DMS153 treated with DMSO at 0.1 percent for 48 hours (cell line): ENCODE measurements at regions not wholly inside any gene's neighbourhood (a gene's known extent, or its start where the extent isn't known, plus 50 kb on each side); places are given as distances from the start of the nearest gene placed in this dataset.

Experiments used
- DNase-seq: peaks from one replicate; lab custom pipeline; 2025; ENCODE audit not compliant: unreplicated experiment; lab: John Stamatoyannopoulos, UW

DNA sequence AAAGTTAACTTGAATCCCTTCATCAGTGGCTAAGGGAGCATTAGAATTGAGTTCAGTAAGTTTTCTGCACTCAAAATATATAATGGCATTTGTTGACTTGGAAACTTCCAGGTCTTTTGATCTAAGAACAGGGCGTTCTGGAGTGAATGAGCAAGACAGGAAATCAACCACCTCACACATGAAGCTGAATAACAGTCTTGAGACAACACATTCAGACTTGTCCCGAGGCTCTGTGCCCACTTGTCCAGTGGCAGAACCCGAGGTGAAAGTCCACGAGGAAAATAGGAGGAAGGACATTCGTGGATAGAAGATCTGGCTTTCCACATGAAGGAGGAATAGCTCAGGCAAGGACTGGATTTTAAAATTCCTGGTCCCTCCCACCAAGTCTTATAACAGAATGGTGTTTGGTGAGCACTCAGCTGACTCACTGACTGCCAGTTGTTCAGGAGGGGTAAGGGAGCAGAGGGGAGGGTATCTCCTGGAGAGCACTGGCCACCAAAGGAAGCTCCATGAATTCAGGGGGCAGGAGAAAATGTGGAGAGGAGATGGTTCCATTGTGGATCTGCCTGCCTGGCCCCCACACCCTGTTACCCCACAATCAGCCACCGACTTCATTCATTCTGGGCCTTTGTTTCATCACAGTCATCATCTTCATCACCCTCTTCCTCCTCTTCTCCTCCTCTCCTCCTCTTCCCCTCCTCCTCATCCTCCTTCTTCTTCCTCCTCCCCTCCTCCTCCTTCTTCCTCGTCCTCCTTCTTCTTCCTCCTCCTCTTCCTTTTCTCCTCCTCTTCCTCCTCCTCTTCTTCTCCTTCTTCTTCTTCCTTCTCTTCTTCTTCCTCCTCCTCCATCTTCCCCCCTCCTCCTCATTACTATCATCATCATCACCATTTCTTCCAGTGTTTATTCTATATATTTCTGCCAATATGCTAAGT, 620.1 kb downstream of the MED13L start:
- no peak for DNase-seq

DNA sequence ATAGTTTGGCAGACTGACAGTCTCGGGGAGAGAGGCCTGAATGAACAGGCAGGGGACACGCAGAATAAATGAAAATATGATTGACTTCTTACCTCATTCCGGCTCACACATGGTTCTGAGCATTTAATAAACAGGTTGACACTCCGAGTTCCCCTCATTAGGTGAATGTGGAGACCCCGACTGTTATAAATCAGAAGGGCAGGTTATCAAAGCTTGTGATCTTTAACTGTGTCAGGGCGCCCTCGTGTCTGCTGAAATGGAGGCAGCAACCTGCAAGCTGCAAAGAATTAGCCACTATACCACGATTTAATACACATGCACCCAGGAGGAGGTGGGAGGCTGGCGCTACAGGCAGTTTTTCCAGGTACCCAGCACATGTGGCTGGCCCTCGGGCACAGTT, 627.5 kb downstream of the MED13L start:
- no peak for DNase-seq

DNA sequence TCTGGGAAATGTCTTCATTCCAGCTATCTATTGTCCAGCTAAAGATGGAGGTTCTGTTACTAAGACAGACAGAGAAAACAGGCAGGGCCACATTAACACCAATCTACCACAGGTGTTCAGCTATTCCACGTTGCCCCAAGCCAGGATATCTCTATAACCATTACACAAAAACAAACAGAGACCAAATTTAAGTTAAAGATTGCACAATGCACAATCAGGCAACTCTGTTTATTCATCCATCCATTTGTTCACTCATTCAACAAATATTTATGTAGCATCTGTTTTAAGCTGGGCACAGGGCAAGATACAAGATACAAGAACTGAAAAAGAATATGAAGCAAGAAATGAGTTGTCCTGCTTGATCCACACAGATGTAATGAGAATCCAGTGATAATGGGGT, 629.0 kb downstream of the MED13L start:
- no peak for DNase-seq

DNA sequence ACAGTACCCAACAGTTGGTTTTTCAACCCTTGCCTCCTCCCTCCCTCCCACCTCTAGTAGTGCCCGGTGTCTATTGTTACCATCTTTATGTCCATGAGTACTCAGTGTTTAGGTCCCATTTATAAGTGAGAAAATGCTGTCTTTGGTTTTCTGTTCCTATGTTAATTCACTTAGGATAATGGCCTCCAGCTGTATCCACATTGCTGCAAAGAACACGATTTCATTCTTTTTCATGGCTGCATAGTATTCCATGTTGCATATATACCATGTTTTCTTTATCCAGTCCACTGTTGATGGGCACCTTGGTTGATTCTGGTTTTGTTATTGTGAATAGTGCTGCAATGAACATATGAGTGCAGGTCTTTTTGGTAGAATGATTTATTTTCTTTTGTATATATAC, 631.3 kb downstream of the MED13L start:
- DNase-seq, result no peak

DNA sequence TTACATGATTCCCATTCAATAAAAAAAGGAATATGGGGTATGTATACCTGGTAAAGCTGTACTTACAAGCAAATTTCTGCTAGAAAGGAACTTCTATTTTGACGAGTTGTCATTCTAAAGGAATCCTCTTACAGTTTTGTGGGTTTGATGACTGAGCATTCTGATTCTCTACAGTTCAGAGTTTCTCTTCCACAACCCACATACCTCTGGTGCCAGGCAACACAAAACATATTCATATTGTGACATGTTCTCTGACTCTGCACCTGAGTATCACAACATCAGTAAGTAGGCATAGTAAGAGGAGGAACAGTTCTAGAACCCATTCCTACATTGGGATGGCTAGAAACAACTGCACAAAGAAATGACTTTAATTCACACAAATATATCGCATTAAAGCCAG, 636.6 kb downstream of the MED13L start:
- DNase-seq, result no peak

DNA sequence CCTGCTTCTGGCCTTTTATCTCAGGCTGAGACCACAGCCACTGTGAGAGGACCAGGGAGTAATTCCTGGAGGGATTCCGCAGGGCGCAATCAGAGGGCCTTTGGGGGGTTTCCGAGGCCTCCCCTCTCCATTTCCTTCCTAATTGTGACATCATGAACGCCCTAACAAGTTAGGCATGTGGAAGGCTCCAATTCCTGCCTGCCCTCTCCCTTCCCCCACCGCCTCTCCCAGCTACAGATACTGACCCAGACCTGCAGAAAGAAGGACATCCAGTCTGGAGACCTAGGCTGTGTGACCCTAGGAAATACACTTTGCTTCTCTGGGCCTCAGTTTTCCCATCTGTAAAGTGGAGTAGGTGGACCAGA, 637.9 kb downstream of the MED13L start:
- no peak for DNase-seq

DNA sequence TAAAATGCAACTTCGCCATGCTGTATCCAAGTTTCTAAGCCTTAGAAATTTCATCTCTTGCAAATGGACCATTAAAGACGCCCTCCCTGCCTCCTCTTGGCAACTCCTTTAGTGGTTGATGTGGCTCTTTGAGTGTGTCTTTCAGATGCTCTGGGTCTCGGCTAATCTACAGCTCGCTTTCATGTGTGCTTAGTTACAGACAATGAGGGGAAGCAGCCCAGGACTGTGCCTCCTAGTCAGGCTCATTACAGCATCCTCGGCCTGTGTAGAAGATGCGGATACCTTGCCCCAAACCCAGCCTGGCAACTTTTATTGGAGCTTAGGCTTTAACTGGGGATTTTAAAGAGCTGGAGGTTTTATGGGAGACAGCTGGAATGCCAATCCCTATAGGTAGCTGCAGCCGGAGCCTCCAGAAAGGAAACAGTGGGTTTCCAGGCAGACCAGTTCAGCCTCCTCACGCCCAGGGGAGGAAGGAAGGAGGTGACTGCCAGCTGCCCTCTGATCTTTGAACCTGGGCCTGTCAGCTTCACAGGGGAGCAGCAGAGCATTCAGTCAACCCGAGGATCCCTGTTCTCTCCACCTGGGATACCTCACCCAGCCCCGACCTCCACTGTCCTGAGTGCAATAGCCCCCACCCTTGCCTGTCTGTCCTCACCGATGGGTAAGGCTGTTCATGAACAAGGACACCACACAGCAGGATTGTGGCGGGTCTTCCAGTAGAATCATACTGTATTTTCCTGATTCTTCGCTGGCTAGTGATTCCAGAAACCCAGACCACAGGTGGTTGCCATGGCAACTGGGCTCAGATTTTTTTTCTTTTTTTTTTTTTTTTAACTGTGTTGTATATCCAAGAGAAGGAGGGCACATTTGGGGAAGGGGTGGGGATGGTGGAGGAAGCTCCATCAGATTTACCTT, 638.5 kb downstream of the MED13L start:
- DNase-seq, result no peak

DNA sequence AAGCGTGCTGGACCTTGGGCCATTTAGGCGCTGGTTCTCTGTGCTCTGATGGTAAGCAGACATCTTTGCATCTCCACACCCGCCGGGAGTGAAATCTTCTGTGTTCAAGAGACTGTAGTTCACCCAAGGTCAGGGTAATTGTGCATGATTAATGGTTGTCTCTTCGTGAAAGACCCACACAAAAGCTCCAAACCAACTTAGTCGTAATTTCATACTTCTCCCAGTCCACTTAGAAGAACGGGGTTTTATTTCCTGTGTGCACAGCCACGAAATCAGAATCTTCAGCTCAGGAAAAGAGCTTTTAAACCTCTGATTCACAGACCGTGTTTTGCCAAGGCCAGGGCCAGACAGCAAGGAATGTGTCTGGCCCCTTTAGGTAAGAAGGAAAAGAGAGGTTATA, 640.9 kb downstream of the MED13L start:
- no peak for DNase-seq

DNA sequence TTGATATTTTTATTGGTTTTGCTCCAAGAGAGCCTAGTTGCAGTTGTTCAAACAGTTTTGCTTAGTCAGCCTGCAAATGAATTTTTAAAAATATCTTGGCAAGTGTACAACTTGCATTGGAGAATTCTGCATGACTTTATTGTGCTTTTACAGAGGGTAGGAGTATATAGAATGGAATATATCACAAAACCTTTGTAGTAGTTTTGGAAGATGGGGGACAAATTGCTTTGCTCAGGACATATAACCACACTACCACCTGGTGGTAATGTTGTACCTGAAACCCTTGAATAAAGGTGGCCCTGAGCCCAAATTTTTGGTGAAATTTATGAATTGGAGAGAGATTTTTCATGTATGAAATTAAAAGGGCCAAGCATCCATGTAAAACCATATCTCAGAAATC, 645.2 kb downstream of the MED13L start:
- no peak for DNase-seq

DNA sequence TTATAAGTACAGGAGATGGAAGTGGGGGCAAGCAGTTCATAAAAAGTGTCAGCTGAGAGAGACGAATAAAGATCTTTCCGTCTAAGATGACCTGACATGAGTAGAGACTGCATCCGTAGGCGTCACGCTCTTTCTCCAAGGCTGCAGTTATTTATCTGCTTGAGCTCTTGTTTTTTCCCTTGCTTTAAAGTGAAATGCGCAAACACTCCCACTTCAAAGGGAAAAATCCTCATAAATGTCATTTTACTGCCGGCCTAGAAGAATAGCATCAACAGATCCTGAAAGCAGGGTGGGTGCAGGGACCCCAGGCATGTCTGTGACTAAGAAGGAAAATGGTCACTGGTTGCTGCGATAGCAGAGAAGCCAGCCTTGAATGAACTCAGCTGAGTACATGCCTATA, 647.4 kb downstream of the MED13L start:
- no peak for DNase-seq

DNA sequence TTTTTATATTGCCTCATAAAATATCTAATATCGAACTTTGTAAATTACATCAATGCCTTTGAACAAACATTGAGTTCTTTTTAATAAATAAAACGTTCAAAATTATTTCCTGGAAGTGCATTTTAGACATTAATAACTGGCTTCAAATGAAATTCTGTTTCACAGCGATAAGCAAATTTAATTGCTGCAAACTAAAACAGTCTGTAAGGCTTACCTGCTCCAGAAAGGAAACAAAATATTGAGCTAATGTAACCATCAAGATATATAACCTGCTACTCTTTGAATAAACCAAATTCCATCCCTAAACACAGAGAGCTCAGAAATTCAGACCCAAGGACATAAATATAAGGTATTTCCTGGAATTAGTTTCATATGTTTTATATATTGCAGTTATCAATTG, 651.3 kb downstream of the MED13L start:
- no peak for DNase-seq

DNA sequence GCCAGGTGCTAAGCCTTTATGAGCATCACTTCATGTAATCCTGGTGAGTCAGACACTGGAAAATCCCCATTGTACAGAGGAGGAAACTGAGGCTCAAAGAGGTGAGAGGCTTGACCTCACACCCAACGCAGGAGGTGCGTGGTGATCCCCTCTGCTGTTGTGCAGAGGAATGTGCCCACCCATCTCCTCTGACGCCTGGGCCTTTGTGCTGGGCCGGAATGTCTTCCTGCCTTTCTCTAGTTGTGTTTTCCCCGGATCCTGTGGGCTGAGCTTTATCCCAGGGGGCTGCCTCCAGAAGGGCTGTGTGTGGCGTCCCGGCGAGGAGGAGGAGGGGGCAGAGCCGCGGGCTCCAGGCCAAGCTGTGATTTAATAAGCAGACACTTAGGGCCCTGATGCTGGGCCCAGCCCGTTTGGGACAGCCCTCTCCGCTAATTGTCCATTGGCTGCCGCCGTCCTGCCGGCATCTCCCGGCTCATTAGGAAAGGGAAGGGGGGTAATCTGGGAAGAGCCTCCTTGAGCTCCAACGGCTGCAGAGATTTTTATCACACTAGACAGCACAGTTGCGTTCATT, 653.6 kb downstream of the MED13L start:
- no peak for DNase-seq

DNA sequence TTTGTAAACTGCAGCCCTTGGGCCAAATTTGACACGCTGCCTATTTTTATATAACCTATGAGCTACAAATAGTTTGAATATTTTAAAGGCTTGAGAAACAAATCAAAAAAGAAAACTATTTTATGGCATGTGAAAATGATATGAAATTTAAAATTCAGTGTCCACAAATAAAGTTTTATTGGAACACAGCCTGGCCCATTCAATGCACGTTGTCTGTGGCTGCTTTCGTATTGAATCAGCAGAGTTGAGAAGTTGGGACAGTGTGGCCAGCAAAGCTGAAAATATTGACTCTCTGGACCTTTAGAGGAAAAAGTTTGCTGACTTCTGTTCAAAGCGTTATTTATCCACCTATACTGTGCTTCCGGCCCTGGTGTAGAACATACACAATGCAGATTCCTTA, 654.2 kb downstream of the MED13L start:
- DNase-seq, result no peak

DNA sequence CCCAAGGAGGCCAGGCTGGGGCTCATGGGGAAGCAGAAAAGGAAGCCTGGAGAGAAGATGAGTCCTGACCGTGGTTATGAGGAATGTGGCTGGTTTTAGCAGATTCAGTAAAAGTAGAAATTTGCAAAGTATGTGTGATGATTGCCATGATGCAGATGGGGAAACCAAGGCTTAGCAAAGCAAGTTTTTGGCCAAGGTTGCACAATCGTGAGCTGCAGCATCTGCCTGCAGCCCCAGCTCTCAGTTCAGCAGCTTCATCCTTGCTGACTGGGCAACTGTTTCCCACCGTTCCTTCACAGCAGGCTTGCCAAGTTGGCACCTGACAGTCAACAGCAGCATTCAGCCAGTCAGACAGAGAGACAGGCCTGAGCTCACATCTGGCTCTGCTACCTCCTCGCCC, 656.7 kb downstream of the MED13L start:
- no peak for DNase-seq

DNA sequence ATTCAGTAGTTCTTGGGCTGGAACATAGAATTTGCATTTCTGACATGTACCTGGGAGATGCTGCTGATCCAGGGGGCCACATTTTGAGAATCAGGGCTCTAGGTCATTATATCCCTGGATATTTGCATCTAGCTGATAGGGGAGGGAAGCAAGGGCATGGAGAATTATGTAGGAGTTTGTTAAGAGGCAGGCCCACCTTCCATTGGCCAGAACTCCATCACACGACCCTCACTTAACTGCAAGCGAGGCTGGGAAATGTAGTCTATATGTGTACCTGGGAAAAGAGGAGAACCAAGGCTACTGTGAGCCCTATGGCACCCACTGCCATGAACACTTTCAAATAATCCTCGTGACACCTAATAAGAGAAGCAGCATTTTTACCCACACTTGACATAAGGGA, 657.6 kb downstream of the MED13L start:
- DNase-seq, result no peak

DNA sequence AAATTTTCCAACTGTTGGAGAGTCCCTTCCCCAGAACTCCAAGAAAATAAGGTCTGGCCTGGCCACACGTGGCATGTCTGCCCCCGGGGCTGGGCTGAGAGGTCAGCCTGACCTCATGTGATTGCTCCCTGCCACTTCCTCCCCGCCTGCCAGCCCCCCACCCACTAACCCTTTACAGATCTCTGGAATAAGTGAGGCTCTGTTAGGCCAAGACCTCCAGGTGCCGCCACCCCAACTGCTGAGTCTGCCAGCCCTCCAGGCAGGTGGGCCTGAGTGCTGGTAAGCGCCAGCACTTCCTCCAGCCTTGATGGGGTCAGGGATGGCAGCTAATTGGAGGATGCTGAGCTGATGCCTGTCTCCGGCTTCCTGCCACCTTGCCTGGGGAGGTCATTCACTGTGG, 658.4 kb downstream of the MED13L start:
- DNase-seq, result no peak

DNA sequence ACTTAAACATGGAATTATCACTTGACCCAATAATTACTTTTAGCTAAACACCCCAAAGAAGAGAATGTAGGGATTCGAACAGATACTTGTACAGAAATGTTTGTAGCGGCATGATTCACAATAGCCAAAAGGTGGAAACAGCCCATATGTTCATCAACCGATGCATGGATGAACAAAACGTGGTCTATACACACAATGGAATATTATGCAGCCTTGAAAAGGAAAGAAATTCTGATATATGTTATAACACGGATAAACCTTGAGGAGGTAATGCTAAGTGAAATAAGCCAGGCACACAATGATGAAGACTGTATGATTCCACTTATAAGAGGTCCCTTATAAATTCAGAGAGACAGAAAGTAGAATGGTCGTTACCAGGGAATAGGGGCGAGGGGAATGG, 659.4 kb downstream of the MED13L start:
- DNase-seq, result no peak

DNA sequence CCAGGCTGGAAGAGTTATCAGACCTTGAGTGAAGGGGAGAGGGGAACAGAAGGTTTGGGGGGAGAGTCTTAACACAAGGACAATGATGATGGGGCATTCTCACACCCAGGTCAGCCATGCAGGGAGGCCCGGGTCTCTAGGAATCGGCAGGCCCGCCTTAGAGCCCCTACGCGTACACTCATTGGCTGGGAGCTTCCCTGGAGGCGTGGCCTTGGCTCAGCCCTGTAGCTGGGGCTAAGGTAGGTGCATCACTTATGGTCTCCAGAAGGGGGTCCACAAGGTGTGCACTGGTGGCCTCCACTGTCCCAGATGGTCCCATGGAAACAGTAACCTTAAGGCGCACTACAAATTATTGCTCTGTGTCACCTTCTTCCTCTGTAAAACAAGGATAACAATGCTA, 660.1 kb downstream of the MED13L start:
- DNase-seq, result no peak

DNA sequence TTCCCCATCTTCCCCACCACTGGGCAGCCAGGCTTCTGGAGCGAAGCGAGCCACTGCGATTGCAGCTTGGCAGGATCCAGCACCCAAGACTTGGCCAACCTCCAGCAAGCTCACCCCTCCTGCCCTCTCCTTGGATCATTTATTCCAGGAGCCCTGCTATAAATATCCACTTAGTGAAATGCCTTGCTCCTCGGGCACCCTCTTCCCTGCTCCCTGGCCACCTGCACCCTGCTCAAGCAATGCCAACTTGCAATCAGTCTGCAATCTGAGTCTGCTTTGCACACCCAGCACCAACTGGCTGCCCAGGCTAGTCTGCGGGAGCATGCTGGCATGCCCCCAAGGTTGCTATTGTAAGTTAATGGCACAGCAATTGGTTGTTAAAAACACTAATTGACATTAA, 666.0 kb downstream of the MED13L start:
- no peak for DNase-seq

DNA sequence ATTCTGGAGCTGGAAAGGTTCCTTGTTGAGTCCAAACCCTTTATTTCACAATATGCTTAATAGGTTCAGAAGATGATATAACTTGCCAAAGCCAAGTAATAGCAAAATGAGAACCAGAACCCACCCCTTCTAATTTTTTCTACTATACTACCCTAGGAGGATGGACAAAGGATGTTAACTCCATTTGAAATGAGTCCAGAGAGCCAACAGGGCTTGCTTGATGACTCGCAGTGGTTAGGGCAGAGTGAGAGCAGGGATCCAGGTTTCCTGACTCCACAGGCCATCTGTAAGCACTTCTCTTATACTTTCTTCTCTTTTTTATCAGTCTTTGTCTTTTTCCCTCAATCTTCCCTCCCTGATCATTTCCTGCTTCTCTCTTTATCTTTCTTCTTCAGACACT, 668.1 kb downstream of the MED13L start:
- no peak for DNase-seq

DNA sequence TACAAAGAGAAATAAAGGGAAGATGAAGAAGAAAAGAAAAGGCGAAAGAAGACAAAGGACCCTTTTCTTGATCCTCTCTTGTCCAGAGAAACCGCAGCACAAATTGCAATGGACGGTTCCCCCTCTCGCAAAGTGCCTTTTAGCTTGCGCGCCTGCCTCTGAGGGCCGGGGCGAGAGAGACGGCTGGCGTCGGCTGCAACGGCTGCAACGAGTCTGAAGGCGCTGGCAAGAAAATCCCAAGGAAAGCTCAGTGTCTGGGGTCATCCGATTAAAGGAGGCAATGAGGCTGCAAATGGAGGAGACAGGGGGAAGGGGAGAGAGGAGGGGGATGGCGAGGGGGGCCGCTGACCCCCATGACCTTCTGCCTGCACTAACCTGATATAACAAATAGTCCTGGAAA, 671.5 kb downstream of the MED13L start:
- DNase-seq, result no peak
